ENCODE measurements at regions not wholly inside any gene's neighbourhood (a gene's known extent, or its start where the extent isn't known, plus 50 kb on each side); places are given as distances from the start of the nearest gene placed in this dataset.
"Not testable (repeated sequence)": the region's sequence is repeated elsewhere in the genome, so short reads cannot be mapped to it uniquely, and the experiment has no call there.

DNA sequence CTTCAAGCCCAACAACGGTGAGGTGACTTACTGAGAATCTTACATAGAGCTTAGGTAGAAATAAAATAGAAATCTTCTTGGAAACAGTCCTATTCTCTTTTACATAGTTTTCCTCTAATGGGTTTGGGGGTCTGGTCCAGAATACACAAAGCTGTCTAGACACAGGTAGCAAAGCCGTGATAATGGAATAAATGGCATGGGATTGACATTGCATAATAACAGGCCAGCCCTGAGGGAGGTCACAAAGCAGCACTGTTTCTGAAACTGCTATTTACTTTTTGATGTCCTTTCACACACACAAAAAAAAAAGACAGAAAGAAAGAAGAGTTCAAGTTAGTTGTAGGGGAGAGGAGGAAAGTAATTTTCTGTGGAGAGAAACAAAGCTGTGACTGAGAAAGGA is 364.8 kb upstream of the SORCS1 start:
- Histone ChIP-seq H3K27me3 (ENCODE audit: control insufficient read depth in 1 of 2, insufficient read depth in 2 of 2, low read length in 2 of 2) (no peaks in the 10 kb centered on the region), H3K4me3 (ENCODE audit: low read length in 2 of 2) (no peak overlapping the region), H3K4me1 (ENCODE audit: control insufficient read depth, insufficient read depth, low read length) (no peaks in the 10 kb centered on the region), H3K27ac (ENCODE audit: low read length) (no peak overlapping the region), H3K9ac (ENCODE audit: low read length in 2 of 2) (no peak overlapping the region), H3K36me3 (ENCODE audit: control insufficient read depth in 2 of 2, insufficient read depth in 2 of 2, low read length in 2 of 2) (no peaks in the 10 kb centered on the region), H3K9me3 (ENCODE audit: control insufficient read depth in 2 of 2, low read length in 2 of 2) (no peaks in the 10 kb centered on the region)

DNA sequence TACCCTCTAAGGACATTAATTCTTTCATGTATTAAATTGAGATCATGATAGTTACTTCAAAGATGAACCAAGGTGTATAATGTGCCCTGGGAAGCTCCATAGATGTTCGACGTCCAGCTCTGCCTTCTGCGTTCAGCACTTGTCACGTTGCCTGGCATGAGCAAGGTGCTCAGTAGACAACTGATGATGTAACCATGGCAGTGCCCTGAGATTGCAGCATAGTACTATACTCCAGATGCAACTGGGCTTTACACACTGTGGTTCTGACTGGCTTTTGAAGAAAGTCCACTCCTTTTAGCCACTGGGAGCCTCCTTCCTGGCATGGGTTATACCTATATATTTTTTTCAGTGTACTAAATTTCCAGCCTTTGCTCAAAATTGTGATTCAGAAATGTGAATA is 355.8 kb upstream of the SORCS1 start:
- Histone ChIP-seq H3K36me3 (ENCODE audit: control insufficient read depth in 2 of 2, insufficient read depth in 2 of 2, low read length in 2 of 2) (no peaks in the 10 kb centered on the region), H3K4me1 (ENCODE audit: control insufficient read depth, insufficient read depth, low read length) (no peaks in the 10 kb centered on the region), H3K4me3 (ENCODE audit: low read length in 2 of 2) (no peak overlapping the region), H3K27me3 (ENCODE audit: control insufficient read depth in 1 of 2, insufficient read depth in 2 of 2, low read length in 2 of 2) (no peaks in the 10 kb centered on the region), H3K27ac (ENCODE audit: low read length) (no peak overlapping the region), H3K9ac (ENCODE audit: low read length in 2 of 2) (no peak overlapping the region), H3K9me3 (ENCODE audit: control insufficient read depth in 2 of 2, low read length in 2 of 2) (no peaks in the 10 kb centered on the region)

DNA sequence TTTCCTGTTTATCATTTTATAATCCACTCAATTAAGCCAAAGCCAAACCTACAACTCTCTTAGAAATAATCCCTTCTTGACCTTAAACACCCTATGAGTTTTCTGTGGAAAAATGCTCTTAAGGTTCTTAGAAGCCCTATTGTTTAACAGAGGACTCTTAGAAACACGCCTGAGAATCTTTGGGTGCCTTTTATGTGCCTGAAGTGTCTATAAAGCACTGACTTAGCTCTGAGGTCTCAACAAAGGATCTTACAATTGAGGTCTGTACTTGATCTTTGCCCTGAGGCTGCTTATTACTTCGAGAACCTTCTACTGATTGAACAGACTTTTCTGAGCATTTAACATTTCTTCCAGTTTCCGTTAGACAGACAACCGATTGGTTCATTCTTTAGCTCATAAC is 353.3 kb upstream of the SORCS1 start:
- no peak overlapping the region for H3K4me3 ChIP-seq (ENCODE audit: low read length in 2 of 2)
- no peak overlapping the region for H3K9ac ChIP-seq (ENCODE audit: low read length in 2 of 2)
- no peaks in the 10 kb centered on the region for H3K27me3 ChIP-seq (ENCODE audit: control insufficient read depth in 1 of 2, insufficient read depth in 2 of 2, low read length in 2 of 2)
- H3K36me3 ChIP-seq (ENCODE audit: control insufficient read depth in 2 of 2, insufficient read depth in 2 of 2, low read length in 2 of 2): no peaks in the 10 kb centered on the region
- no peaks in the 10 kb centered on the region for H3K9me3 ChIP-seq (ENCODE audit: control insufficient read depth in 2 of 2, low read length in 2 of 2)
- no peak overlapping the region for H3K27ac ChIP-seq (ENCODE audit: low read length)
- H3K4me1 ChIP-seq (ENCODE audit: control insufficient read depth, insufficient read depth, low read length): no peaks in the 10 kb centered on the region

DNA sequence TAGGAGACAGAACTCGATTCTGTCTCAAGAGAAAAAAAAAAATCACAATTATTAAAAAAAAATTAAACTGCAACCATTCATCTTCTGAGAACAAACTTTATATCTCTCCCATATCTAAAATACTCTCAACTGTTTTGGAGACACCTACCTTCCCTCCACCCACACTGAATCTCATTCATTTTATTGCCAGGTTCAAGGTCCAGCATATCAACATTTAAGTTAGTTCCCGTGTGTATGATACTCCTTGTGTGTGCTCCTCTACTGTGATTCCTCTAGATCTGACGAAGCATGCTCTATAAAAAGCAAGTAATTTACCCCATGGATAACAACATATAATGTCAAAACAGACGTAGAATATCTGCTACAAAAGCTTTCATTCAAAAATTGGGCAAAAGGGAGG is 351.8 kb upstream of the SORCS1 start:
- no peaks in the 10 kb centered on the region for H3K27me3 ChIP-seq (ENCODE audit: control insufficient read depth in 1 of 2, insufficient read depth in 2 of 2, low read length in 2 of 2)
- H3K36me3 ChIP-seq (ENCODE audit: control insufficient read depth in 2 of 2, insufficient read depth in 2 of 2, low read length in 2 of 2): no peaks in the 10 kb centered on the region
- H3K4me3 ChIP-seq (ENCODE audit: low read length in 2 of 2): no peak overlapping the region
- no peaks in the 10 kb centered on the region for H3K9me3 ChIP-seq (ENCODE audit: control insufficient read depth in 2 of 2, low read length in 2 of 2)
- no peak overlapping the region for H3K9ac ChIP-seq (ENCODE audit: low read length in 2 of 2)
- no peak overlapping the region for H3K27ac ChIP-seq (ENCODE audit: low read length)
- no peaks in the 10 kb centered on the region for H3K4me1 ChIP-seq (ENCODE audit: control insufficient read depth, insufficient read depth, low read length)

DNA sequence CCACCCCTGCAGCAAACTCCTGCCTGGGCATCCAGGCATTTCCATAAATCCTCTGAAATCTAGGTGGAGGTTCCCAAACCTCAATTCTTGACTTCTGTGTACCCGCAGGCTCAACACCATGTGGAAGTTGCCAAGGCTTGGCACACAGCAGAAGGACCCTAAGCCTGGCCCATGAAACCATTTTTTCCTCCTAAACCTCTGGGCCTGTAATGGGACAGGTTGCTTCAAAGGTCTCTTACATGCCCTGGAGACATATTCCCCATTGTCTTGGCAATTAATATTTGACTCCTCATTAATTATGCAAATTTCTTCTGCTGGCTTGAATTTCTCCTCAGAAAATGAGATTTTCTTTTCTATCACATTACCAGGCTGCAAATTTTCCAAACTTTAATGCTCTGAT is 339.5 kb upstream of the SORCS1 start:
- not testable (repeated sequence) for H3K27me3 ChIP-seq (ENCODE audit: control insufficient read depth in 1 of 2, insufficient read depth in 2 of 2, low read length in 2 of 2); H3K36me3 ChIP-seq (ENCODE audit: control insufficient read depth in 2 of 2, insufficient read depth in 2 of 2, low read length in 2 of 2); H3K27ac ChIP-seq (ENCODE audit: low read length); H3K4me3 ChIP-seq (ENCODE audit: low read length in 2 of 2); H3K9ac ChIP-seq (ENCODE audit: low read length in 2 of 2); H3K4me1 ChIP-seq (ENCODE audit: control insufficient read depth, insufficient read depth, low read length); H3K9me3 ChIP-seq (ENCODE audit: control insufficient read depth in 2 of 2, low read length in 2 of 2)

DNA sequence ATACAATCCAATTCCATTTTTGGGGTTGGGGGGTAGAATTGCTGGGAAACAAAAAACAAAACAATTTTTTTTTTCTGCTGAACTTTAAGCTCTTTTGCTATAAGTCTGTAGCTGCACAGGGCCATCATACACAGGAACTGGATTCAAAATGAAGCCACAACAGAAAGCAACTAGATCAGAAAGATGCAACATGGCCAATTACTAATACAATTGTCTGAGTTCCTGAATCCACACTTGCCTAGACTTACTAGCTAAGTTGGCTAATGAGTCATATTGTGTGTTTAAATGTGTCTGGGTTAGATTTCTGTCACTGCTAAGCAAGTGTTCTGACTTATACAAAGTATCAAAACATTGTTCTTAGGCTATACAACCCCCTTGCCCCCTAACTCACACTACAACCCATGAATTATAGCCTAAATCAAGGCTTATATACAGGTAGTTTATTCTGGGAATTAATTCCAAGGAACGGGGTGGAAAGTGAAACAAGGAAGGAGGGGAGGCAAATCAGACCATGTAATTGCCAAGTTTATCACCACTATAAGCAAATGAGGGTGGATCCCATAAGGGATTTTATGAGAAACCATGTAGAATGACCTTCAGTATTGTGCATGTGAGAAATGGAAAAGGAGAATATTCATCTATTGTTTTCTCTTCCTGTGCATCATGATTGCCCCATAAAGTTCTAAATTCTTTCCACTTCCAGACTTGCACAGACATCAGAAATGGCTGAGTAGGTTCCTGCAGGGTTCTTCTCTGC is 337.9 kb upstream of the SORCS1 start:
- Histone ChIP-seq H3K9me3 (ENCODE audit: control insufficient read depth in 2 of 2, low read length in 2 of 2) (no peaks in the 10 kb centered on the region), H3K27ac (ENCODE audit: low read length) (no peak overlapping the region), H3K9ac (ENCODE audit: low read length in 2 of 2) (no peak overlapping the region), H3K27me3 (ENCODE audit: control insufficient read depth in 1 of 2, insufficient read depth in 2 of 2, low read length in 2 of 2) (no peaks in the 10 kb centered on the region), H3K4me3 (ENCODE audit: low read length in 2 of 2) (no peak overlapping the region), H3K36me3 (ENCODE audit: control insufficient read depth in 2 of 2, insufficient read depth in 2 of 2, low read length in 2 of 2) (no peaks in the 10 kb centered on the region), H3K4me1 (ENCODE audit: control insufficient read depth, insufficient read depth, low read length) (no peaks in the 10 kb centered on the region)

DNA sequence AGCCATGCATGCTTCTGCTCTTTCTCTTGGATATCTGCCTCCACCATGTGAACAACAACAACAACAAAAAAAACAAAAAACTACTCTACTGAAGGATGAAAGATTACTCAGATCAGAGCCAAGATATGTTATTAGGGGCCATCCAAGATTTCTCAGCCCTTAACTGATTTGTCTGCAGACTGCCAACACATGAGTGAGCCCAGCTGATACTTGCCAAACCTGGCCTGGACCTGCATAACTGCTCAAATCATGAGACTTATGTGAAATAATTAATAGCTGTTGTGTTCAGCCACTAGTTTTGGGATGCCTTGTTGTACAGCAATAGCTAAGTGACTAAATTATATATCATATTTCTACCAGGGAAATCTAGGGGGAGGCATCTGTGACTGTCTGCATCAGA is 334.5 kb upstream of the SORCS1 start:
- Histone ChIP-seq H3K4me1 (ENCODE audit: control insufficient read depth, insufficient read depth, low read length) (no peaks in the 10 kb centered on the region), H3K27me3 (ENCODE audit: control insufficient read depth in 1 of 2, insufficient read depth in 2 of 2, low read length in 2 of 2) (no peaks in the 10 kb centered on the region), H3K27ac (ENCODE audit: low read length) (no peak overlapping the region), H3K36me3 (ENCODE audit: control insufficient read depth in 2 of 2, insufficient read depth in 2 of 2, low read length in 2 of 2) (no peaks in the 10 kb centered on the region), H3K9ac (ENCODE audit: low read length in 2 of 2) (no peak overlapping the region), H3K4me3 (ENCODE audit: low read length in 2 of 2) (no peak overlapping the region), H3K9me3 (ENCODE audit: control insufficient read depth in 2 of 2, low read length in 2 of 2) (no peaks in the 10 kb centered on the region)

DNA sequence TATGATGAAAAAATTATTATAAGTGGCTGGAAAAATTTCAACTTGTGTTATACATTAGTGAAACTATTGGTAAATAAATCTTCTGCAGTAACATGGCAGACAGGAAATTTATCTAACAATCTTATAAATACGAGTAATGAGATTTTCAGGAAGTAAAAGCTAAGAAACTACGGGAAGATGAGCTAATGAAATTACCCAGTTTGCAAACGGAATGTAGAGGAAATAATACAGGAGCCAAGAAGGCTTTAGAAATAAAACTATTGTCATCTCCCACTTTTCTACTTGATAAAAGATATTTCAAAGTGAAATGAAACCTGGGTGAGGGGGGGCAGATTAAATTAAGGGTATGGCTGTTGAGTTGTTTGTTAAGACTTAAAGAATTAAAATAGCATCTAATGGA is 332.5 kb upstream of the SORCS1 start:
- no peaks in the 10 kb centered on the region for H3K4me1 ChIP-seq (ENCODE audit: control insufficient read depth, insufficient read depth, low read length)
- no peaks in the 10 kb centered on the region for H3K36me3 ChIP-seq (ENCODE audit: control insufficient read depth in 2 of 2, insufficient read depth in 2 of 2, low read length in 2 of 2)
- no peak overlapping the region for H3K27ac ChIP-seq (ENCODE audit: low read length)
- no peaks in the 10 kb centered on the region for H3K9me3 ChIP-seq (ENCODE audit: control insufficient read depth in 2 of 2, low read length in 2 of 2)
- no peaks in the 10 kb centered on the region for H3K27me3 ChIP-seq (ENCODE audit: control insufficient read depth in 1 of 2, insufficient read depth in 2 of 2, low read length in 2 of 2)
- no peak overlapping the region for H3K4me3 ChIP-seq (ENCODE audit: low read length in 2 of 2)
- H3K9ac ChIP-seq (ENCODE audit: low read length in 2 of 2): no peak overlapping the region

DNA sequence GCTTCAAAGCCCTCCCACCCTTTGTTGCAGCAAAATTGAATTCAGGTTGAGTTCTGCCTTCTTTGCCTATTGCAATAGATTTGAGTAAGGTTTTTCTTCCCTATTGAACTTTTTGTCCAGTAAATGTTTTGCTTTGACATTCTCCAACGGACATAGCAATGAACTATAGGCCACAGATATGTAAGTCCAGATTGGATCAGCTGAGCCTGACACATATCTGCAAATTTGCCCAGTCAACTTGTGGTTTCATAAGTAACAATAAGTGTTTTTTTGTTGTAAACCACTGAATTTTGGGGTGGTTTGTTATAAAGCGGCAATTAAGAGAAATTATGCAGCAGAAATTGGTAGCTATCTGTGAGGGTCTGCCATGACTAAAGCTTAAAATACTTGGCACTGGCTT is 332.1 kb upstream of the SORCS1 start:
- Histone ChIP-seq H3K36me3 (ENCODE audit: control insufficient read depth in 2 of 2, insufficient read depth in 2 of 2, low read length in 2 of 2) (no peaks in the 10 kb centered on the region), H3K9ac (ENCODE audit: low read length in 2 of 2) (no peak overlapping the region), H3K4me3 (ENCODE audit: low read length in 2 of 2) (no peak overlapping the region), H3K27me3 (ENCODE audit: control insufficient read depth in 1 of 2, insufficient read depth in 2 of 2, low read length in 2 of 2) (no peaks in the 10 kb centered on the region), H3K9me3 (ENCODE audit: control insufficient read depth in 2 of 2, low read length in 2 of 2) (no peaks in the 10 kb centered on the region), H3K4me1 (ENCODE audit: control insufficient read depth, insufficient read depth, low read length) (no peaks in the 10 kb centered on the region), H3K27ac (ENCODE audit: low read length) (no peak overlapping the region)

DNA sequence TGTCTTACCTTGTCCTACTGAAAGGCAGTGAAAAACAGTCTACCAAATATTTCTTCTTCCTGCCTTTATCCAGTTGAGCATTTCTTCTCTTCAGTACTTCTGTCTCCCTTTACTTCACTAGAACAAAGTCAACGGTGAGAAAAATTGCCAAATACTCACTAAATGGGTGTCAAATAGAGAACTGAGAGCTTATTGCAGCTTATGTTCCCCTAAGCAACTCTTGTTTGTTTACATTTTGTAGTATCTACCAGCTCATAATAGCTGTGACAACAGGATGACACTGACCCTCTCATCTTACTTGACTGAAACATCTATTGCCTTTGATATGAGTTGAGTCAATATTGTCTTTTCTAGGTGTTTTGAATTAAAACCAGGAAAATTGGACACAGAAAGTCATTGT is 327.9 kb upstream of the SORCS1 start:
- Histone ChIP-seq H3K9me3 (ENCODE audit: control insufficient read depth in 2 of 2, low read length in 2 of 2) (no peaks in the 10 kb centered on the region), H3K9ac (ENCODE audit: low read length in 2 of 2) (no peak overlapping the region), H3K36me3 (ENCODE audit: control insufficient read depth in 2 of 2, insufficient read depth in 2 of 2, low read length in 2 of 2) (no peaks in the 10 kb centered on the region), H3K27me3 (ENCODE audit: control insufficient read depth in 1 of 2, insufficient read depth in 2 of 2, low read length in 2 of 2) (no peaks in the 10 kb centered on the region), H3K4me1 (ENCODE audit: control insufficient read depth, insufficient read depth, low read length) (no peaks in the 10 kb centered on the region), H3K4me3 (ENCODE audit: low read length in 2 of 2) (no peak overlapping the region), H3K27ac (ENCODE audit: low read length) (no peak overlapping the region)

DNA sequence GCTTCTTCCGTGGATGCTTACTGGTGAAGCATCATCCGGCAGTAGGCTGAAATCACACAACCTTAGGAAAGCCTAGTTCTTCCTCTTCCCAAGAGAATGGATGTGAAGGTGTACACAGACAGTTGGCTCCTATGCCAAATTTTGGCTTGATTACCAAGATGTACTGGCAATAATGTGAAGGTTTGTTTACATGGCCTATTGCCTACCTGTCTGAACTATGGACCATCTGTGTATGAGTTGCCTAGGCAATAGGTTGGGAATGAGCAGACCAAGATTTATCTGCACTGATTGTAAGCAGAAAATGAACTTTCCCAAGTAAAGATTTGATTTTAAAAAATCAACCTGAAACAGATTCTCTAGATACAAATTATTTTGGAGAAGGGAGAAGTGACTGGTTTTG is 325.9 kb upstream of the SORCS1 start:
- Histone ChIP-seq H3K27ac (ENCODE audit: low read length) (no peak overlapping the region), H3K36me3 (ENCODE audit: control insufficient read depth in 2 of 2, insufficient read depth in 2 of 2, low read length in 2 of 2) (no peaks in the 10 kb centered on the region)

More for the DNA sequence above, 325.9 kb upstream of the SORCS1 start:
- Histone ChIP-seq H3K4me3 (ENCODE audit: low read length in 2 of 2) (no peak overlapping the region), H3K4me1 (ENCODE audit: control insufficient read depth, insufficient read depth, low read length) (no peaks in the 10 kb centered on the region), H3K9ac (ENCODE audit: low read length in 2 of 2) (no peak overlapping the region), H3K27me3 (ENCODE audit: control insufficient read depth in 1 of 2, insufficient read depth in 2 of 2, low read length in 2 of 2) (no peaks in the 10 kb centered on the region), H3K9me3 (ENCODE audit: control insufficient read depth in 2 of 2, low read length in 2 of 2) (no peaks in the 10 kb centered on the region)

All from stomach smooth muscle (tissue), 2 donors.